HG03135 (cell line): ENCODE measurements at regions not wholly inside any gene's neighbourhood (a gene's known extent, or its start where the extent isn't known, plus 50 kb on each side); places are given as distances from the start of the nearest gene placed in this dataset.
"Not testable (repeated sequence)": the region's sequence is repeated elsewhere in the genome, so short reads cannot be mapped to it uniquely, and the experiment has no call there.

ENCODE experiments used
- ATAC-seq: cut with Tn5 transposase; IDR thresholded peaks from one replicate; pipeline ENCODE4 v1.9.1; 2021; ENCODE audit warnings: mild to moderate bottlenecking, moderate library complexity; ENCODE audit not compliant: unreplicated experiment

DNA sequence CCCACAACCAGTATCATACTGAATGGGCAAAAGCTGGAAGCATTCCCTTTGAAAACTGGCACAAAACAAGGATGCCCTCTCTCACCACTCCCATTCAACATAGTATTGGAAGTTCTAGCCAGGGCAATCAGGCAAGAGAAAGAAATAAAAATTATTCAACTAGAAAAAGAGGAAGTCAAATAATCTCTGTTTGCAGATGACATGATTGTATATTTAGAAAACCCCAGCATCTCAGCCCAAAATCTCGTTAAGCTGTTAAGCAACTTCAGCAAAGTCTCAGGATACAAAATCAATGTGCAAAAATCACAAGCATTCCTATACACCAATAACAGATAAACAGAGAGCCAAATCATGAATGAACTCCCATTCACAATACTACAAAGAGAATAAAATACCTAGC lies 1297.0 kb upstream of the PCDH9 start:
- ATAC-seq = not testable (repeated sequence)

DNA sequence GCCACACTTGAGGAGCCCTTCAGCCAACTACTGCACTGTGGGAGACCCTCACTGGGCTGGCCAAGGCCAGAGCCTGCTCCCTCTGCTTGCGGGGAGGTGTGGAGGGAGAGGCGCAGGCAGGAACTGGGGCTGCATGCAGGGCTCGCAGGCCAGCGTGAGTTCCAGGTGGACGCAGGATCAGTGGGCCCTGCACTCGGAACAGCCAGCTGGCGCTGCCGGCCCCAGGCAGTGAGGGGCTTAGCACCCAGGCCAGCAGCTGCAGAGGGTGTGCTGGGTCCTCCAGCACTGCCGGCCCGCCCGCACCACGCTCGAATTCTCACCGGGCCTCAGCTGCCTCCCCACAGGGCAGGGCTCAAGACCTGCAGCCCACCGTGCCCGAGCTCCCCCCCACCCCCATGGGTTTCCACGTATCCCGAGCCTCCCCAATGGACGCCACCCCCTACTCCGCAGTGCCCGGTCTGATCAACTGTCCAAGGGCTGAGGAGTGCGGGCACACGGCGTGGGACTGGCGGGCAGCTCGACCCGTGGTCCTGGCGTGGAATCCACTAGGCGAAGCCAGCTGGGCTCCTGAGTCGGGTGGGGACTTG lies 1293.8 kb upstream of the PCDH9 start:
- ATAC-seq = no peak

DNA sequence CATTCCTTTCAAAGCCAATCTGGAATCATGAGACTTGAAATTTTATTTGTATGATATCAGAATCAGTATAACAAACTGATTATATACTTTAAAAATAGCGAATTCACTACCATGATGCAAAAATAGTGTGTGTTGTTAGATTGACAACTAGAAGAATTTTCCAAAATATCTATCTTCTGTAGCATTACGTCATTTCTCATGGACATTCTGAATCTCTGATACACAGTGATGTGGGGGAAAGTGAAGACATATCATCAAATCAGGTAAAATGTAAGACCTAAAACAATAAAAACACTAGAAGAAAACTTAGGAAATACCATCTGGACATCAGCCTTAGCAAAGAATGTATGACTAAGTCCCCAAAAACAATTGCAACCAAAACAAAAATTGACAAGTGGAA lies 1292.0 kb upstream of the PCDH9 start:
- ATAC-seq = no peak

DNA sequence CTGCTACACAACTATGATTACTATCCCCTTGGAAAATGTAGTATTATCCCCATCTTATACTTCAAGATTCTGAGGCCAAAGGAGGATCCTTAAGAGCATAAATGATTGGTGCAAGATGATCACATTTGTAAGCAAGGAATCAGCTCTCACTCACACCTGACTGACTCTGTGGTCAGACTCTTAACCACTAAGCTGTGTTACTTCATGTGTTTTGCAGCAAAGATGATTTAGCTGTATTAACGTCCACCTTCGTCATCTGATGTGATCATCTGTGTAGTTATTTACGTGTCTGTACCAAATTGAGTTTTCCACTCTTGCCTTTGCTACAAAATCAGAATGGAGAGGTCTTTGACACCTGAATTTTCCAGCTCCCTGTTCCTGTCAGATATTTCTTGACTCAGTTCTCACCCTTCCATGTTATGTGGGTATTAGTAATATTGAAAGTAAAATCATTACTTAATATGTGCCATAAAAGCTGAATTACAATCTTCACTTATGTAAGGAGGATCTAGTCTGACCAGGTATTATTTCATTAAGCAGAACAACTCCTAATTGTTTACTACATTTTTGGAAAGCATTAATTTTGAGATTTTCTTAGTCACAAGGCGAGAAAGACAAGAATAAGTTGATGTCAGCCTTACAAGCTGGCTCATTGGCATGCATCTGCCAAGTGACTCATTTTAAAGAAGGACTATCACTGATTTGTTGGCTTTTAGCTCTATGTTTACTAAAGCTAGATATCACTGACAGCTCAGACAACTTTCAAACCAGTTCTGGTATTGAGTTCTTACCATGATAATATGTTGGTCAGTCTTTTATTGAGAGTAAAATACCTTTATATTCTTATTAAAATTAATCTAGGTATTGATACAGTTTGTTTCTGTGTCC lies 1279.8 kb upstream of the PCDH9 start:
- ATAC-seq = no peak

DNA sequence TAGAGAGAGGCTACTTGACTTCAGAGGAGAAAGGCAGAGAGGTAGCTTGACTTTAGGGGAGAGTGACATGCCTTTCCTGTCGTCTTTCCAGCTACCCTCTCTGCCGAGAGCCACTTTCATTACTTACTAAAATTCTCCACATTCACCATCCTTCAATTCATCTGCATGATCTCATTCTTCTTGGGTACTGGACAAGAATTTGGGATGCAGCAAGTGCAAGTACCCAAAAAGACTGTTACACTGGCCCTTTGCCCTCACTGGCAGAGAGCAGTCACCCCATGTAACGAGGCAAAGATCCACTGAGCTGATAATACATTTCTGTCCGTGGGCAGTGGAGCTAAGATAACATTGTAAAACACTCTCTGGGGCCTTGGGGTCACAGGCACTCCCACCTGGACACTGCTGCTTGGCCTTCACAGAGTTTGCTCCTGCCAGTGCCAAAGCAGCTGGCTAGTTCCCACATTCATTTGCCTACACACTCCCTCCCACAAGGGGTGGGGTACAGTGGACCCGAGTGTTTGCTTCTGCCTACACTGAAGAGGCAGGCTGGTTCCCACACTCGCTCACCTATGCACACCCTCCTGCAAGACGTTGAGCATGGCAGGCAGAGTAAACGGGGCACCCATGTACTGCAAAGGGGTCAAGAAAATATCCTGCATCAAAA lies 1276.9 kb upstream of the PCDH9 start:
- no peak for ATAC-seq

DNA sequence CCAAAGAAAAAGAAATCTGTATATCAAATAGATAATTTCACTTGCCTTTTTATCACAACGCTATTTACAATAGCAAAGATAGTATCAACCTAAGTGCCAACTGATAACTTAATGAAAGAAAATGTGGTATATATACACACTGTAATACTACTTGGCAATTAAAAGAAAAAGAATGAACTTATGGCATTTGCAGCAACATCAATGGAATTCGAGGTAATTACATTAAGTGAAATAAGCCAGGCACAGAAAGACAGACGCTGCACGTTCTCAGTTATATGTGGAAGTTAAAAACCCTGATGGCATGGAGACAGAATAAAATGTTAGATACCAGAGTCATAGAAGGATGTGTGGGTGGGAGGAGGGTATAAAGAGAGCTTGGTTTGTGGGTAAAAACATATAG lies 1260.5 kb upstream of the PCDH9 start:
- no peak for ATAC-seq

DNA sequence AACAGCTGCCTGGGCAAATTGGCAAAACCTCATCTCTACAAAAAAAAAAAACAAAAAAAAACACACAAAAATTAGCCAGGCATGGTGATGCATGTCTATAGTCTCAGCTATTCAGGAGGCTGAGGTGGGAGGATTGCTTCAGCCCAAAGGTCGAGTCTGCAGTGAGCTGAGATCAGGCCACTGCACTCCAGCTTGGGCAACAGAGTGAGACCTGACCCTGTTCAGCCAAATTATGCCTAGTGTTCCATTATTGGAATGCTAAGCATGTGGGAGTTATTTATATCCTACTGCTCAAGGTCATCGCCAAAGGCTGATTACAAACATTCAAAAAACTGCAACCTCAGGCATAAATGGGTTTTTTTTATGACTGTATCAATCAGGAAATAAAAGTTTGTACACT lies 1251.0 kb upstream of the PCDH9 start:
- no peak for ATAC-seq

DNA sequence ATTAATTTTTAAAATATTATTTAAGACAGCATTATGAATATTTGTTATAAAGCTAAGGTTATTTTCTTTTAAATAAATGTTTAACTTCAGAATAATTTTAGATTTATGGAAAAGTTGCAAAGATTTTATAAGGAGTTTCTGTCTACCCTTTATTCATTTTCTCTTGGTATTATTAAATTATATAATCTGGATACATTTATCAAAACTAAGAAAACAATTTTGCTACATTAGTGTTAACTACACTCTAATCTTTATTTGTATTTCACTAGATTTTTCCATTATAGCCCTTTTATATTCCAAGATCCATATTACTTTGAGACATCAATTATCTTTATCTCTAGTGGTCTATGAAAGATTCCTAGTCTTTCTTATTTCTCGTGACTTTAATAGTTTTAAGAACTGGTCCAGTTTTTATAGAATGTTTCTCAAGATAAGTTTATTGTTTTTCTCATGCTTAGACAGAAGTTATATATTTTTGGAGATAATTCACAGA lies 1243.7 kb upstream of the PCDH9 start:
- ATAC-seq = no peak

DNA sequence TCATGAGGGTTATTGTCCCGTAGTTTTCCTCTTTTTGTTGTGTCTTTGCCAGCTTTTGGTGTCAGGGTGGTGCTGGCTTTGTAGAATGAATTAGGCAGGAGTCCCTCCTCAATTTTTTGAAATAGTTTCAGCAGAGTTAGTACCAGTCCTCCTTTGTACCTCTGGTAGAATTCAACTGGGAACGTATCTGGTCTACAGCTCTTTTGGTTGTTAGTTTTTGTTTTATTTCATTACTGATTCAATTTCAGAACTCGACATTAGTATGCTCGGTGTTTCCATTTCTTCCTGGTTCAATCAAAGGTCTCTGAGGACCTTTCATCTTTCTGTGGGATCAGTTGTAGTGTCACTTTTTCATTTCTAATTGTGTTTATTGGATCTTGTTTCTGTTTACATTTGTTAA lies 1237.0 kb upstream of the PCDH9 start:
- ATAC-seq = no peak

DNA sequence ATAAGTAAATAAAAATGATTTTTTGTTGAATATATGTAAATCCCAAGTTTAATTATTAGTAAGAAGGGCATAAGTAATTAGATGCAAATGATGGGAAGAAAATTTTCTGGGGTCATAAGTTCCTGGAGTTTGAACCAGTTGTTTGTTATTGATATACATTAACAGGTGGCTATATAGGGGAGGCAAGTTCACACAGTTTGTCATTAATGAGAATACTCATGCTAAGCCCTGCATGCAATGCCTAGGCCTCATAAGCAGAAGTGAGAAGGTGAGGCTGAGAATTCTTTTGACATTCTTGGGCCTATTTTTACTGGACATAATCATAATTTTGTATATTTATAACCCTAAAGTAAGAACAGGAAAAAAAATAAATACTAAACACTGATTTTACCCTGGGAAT lies 1210.7 kb upstream of the PCDH9 start:
- no peak for ATAC-seq

DNA sequence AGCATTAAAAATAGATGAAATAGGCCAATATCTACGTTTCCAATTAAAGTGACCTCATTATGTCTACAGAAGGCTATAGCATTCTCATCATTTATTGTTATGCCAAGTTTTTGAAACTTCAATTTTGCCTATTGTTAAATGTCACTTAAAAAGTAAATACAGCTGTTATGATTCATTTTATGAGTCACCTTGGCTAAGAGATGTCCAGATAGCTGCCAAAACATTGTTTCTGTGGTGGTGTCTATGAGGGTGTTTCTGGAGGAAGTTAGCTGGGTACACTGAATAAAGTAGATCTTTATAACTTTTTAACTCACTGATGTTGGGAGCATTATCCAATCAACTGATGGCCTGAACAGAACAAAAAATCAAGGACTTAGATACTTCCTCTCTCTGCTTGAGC lies 1209.7 kb upstream of the PCDH9 start:
- no peak for ATAC-seq

DNA sequence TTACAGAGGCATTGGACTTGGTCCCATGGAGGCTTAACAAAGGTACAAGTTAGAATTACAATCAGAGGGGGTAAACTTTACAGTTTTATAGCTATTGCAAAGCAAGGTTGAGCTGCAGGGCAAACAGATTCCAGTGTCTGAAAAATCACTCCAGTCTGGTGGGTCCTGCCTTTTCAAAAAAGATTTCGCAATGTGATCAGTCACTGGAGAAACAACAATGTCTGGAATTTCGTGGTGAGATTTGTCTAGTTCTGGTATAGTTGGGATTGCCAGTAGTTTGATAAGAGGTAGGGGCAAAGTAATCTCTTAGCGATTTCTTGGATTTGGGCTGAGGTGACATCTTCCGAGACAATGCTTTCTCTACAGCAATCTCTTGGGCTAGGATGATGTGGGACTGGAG lies 1198.2 kb upstream of the PCDH9 start:
- no peak for ATAC-seq

DNA sequence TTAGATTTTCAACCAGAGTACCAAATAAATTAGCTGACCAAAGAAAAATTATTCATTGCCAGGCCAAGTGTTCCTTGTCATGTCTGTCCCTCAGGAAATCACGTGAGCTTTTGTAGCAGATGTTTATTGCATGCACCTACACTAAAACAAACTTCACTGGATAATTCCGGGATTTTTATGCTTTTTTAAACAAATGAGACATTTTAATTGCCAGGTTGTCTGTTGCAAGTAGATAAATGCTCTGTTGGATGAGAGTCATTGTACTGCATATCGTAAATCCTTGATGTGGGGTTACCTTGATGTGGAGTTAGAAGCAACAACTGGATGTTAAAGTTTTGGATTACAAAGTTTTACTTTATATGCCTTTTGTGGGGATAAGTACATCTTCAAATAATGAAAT lies 1187.7 kb upstream of the PCDH9 start:
- no peak for ATAC-seq

DNA sequence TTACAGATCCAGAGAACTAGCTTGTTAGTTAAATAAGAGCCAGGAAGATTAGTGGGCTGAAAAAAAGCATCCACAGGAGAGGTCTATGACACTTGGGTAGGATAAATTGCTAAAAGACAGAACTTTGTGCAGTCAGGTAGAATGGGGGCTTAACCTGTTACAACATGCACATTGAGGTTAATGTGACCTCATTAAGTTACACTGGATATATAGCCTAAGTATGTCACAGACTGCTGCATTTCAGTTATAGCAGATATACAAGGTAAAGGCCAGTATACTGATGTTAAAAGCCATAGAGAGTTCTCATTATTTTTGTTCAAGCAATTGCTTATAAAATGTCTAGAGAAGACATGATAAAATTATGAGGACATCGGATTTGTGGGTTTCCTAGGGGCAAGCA lies 1179.9 kb upstream of the PCDH9 start:
- ATAC-seq = no peak

DNA sequence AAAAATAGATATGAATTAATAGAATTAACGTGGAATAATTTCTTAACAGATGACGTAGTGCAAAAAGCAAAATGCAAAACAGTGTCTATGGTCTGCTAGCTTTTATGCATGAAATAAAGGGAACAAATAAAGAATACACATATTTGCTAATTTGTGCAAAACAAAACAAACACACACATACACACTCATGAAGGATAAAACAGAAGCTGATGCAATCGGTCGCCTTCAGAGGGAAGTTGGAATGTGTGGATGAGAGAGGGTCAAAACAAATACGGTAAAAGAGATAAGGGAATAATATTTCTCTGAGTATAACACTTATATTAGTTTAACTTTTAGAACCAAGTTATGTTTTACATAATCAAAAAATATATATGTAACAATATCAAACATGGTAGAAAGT lies 1160.9 kb upstream of the PCDH9 start:
- ATAC-seq = no peak

DNA sequence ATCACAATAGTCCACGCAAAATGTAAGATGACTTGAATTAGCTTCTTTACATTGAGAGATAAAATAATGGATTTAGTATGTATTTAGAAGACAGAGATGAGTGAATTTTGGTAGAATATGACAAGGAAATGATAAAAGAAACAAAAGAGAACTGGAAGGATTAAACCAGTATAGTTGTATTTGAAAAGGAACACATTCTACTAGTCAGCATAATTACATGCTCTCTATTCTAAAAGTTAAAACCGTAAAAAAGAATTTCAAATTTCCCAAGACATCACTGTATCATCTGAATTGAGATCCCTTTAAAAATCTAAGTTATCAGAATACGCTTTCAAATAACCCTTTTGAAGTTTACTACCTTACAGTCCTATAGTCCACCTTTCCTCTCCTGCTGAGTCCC lies 1156.7 kb upstream of the PCDH9 start:
- ATAC-seq = no peak

DNA sequence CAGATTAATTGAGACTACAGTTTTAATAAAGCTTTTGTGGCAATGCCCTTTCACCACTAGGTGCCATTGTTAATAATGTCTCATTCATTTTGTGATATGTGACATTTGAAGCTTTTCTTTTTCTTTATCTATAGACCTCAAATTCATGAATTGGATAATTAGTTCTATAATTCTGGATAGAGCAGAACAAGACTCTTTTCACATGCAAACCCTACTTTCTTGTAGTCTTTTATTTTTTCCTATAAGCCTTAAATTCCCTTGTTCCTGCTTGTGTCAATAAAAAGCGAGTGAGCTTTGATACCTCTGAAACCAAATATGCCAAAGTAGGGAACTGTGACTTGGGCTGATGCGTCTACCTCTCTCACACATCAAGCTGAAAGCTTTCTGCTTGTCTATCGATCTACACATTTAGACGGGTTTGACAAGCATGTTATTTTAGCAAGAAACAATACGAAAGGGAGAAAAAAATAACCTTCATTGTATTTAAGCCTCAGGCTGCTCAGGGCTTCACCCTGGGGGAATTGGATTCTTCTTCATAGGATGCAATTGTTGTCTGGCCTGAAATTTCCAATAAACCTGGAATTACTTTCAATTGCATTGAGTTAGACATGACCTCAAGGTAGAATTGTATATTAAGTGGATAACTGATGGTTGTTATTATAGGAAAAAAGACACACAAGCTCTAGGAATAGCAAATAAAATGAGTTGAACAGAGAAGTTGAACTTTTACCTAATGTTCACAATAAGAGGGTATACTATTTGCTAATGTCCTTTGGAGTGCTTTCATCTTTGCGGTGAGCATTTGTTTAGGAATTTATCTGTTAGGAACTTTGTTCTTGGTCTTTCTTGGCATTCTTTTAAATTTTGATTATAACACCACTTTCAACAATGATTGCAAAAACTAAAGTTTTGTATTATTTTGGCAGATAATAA lies 1150.2 kb upstream of the PCDH9 start:
- ATAC-seq = no peak

DNA sequence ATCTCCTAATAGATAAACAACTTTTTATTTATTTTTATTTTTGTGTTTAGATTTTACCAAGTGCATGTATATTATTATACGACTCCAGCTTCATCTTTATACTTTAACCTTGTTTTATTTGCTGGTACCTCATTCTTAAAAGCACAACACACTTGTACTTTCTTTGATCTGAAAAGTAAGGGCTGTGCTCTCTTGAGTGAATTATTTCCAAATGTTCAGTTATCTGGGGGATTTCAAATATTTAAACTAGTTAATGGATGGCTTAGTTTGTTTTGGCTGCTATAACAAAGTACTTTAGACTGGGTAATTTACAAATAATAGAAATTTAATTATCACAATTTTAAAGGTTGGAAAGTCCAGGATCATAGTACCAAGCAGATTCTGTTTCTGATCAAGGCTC lies 1148.2 kb upstream of the PCDH9 start:
- no peak for ATAC-seq

DNA sequence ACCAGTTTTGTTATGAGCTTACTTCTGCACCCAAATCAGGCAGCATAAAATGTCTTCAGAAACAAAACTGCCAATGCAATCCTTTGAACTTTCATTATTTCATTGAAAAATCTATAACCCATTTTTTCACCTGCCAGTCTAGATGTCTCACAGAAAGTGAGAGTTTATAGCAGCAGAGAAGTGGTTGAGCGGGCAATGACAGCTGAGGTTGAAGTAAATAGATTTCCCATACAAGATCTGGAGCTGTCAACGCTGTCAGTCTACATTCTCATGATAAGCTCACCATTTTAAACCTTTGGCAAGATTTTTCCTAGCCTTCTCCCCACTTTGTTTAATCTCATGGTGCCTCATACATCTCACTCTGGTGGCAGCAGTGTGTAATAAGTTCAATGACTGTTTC lies 1144.9 kb upstream of the PCDH9 start:
- ATAC-seq = no peak

DNA sequence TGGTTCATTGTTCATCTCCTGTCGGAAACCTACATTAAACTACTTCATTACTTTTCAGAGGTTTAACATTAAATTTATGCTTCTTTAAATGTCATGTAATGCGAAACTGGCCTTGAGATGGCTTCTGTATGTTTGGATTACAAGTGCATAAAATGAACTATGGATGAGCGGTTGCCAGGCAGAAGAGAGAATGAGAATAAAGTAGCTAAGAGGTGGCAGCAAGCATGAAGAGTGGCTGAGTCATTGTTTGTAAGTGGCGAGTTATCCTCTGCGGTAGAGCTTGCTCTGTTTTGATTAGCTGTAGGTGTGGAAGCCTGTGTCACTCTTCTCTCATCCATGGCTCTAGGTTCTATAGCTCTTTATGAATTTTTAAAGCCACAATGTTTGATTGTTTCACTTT lies 1139.6 kb upstream of the PCDH9 start:
- no peak for ATAC-seq

DNA sequence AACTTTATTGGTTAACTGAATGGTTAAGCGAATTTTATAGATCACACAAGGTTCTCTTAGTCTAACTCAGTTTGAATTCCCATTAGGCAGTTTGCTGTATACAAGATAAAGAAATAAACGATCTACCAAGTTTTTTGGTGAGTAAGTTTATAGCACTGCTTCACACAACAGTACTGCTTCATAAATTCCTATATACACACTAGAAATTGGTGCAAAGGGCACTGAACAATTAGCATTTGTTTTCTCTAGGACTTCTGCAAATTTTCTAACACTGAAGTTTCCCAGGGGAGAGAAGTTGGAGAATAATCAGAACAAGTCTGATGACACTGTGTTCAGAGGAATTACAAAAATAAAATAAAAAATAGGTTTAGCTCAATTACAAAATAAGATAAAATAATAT lies 1138.8 kb upstream of the PCDH9 start:
- ATAC-seq = no peak
